Hematopoietic multipotent progenitor cell treated with erythropoietin and hydrocortisone succinate and interleukin-3 and kit ligand, for 15 days (in vitro differentiated cells): ENCODE measurements at regions not wholly inside any gene's neighbourhood (a gene's known extent, or its start where the extent isn't known, plus 50 kb on each side); places are given as distances from the start of the nearest gene placed in this dataset.
"Not testable (repeated sequence)": the region's sequence is repeated elsewhere in the genome, so short reads cannot be mapped to it uniquely, and the experiment has no call there.

Experiments used
- DNase-seq: peaks from one replicate; pipeline ENCODE4 v3.0.0-alpha.2; 2015; ENCODE audit warnings: low spot score

DNA sequence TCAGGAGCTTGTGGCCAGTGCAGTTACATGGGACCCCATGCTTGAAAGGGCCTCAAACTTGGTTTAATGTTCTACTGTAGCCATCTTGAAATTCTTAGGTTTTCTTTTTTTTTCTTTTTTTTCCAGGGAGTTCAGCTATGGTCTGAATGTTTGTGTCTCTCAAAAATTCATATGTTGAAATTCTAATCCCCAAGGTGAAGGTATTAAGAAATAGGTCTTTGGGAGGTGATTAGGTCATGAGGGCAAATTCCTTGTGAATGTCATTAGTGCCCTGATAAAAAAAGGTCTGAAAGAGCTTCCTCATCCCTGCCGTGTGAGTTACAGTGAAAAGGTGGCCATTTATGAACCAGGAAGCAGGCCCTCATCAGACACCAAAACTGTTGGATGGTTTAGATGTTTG is 324.1 kb downstream of the C12orf75 start:
- no peak for DNase-seq

DNA sequence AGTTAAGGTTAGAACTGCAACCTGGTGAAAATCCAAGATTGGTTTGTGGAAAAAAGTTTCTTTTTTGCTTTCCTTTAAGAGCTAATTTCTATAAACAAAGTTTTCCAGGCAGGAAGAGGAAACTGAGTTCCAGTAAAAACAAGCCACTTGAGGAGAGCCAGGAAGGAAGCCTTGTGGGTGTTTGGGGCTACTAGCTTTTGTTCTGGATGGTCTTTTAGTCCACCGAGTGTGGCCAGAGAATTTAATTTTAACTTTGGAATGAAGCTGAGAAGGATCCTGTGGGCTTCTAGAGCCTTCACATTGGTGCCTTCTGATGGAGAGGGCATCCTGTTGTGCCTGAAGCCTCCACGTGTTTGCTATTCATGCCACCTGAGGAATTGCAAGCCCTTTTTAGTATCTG is 327.9 kb downstream of the C12orf75 start:
- no peak for DNase-seq

DNA sequence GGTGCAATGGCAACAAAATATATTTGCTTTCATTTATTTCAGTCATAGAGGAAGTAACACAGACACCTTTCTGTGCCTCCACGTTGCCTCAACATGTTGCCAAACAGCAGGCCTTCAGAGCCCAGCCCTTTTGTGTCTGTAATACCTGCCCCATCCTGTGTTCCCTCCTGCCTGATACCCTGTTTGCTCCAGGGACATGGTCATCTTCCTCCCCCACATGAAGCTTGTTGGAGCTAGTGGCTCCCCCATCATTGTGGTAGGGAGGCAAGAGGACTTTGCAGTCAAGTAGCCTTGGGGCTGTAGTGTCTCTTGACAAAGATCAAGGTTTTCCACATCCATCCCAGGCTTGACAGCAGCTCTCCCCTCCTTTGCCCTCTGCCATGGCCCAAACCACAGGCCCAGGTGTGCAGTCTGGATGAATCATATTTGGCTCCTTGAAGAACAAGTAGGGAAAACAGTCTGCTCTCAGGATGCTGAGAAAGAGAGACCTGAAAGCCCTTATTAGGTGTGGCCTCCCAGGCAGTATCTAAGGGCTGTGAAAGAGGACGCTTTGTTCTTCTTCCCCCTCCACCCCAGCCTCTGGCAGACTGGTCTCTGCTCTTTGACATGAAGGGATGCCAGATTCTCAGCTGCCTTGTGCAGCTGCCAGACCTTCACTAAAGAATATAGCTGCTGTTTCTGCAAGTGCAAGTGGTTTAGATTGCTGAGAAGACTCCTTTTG is 329.0 kb downstream of the C12orf75 start:
- DNase-seq, result no peak

DNA sequence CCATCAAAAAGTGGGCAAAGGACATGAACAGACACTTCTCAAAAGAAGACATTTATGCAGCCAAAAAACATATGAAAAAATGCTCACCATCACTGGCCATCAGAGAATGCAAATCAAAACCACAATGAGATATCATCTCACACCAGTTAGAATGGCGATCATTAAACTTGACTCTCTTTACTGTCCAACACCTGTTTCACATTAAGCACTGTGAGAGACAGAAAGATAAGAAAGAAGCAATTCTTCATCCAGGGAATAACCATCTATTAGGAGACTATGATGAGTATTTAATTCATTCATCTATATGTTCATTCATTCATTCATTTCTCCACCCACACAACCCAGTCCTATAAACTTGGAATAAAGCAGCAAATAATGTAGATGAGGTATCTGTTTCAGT is 334.3 kb downstream of the C12orf75 start:
- not testable (repeated sequence) for DNase-seq

DNA sequence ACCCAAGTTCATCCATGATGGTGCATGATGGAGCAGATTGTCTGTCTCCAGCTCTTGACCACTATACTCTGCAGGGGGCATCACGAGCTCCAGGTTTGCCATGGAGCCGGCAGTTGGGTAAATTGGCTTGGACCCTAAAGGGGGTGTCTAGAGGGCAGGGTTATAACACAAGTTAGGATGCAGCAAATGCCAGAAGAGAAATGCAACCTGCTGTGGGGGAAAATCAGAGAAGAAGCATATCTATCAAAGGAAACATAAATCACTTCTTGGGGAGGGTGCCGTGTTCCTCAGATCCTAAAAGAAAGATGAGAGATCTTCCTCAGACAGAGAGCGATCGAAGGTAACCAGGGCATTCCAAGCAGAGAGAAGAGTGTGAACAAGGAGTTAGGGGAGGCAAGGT is 334.9 kb downstream of the C12orf75 start:
- no peak for DNase-seq

DNA sequence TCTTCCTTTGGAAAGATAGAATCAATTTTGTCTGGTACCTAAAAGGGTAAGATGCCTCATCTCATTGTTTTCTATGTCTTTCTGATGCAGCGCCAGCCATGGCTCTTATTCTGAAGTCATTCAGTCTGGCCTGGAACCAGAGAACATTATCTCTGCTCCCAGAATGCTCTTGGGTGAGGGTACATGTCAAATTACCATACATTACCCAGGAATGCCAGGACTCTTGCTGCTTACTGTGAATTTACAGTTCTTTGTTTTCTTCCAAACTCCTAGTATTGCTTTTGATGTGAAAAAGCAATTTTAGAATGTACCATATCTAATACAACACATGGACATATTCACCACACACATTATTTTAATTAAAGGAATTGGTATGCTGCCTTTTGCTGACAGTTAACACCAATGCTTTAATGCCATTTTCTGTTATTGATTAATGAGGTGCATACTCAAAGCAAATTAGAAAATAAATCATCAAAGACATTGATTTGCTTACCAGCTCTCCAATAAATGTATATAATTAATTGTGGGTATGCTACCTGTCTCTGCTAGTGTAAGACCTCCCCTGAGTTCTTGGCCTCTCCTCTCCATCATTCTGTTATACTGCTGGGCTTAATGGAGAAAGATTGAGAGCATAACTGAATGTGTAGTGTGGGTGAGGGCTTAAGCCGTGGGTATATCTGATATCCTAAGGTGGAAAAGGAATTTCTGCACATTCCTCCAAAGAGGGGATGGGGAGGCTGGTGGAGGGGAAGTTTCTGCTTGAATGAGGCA is 337.7 kb downstream of the C12orf75 start:
- no peak for DNase-seq

DNA sequence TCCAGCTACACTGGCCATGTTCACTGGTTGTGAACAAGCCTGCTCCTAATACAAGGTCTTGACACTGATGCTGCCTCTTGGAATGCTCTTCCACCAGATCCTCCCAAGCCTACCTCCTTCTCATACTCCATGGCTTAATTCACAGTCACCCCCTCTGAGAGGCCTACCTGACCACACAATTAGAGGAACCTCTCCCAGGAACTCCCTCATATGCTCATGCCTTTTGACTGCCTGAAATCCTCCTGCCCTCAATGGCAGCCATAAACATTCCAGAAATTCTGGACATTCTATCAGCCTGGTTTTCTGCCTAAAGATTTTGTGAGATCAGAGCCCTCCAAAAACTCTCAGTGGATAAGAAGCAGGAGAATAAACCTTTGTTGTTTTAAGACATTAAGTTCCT is 340.2 kb downstream of the C12orf75 start:
- no peak for DNase-seq

DNA sequence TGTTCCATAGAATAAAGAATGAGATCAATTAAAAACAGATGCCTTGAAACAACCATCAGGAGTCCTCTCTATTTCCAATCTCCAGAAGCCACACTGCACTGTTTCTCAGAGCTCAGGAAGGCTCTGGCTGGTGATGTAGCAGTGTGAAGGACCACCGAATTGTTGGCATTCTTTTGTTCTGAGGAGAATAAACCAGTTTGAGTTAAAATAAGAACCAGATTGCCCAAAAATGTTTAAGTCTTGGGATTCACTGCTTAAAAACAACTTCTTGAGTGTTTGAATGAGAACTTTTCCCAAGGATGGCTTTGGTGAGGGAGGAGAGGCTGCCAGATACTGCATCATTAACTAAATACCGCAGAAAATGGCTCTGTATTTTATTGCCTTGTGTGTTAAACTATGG is 341.2 kb downstream of the C12orf75 start:
- no peak for DNase-seq

DNA sequence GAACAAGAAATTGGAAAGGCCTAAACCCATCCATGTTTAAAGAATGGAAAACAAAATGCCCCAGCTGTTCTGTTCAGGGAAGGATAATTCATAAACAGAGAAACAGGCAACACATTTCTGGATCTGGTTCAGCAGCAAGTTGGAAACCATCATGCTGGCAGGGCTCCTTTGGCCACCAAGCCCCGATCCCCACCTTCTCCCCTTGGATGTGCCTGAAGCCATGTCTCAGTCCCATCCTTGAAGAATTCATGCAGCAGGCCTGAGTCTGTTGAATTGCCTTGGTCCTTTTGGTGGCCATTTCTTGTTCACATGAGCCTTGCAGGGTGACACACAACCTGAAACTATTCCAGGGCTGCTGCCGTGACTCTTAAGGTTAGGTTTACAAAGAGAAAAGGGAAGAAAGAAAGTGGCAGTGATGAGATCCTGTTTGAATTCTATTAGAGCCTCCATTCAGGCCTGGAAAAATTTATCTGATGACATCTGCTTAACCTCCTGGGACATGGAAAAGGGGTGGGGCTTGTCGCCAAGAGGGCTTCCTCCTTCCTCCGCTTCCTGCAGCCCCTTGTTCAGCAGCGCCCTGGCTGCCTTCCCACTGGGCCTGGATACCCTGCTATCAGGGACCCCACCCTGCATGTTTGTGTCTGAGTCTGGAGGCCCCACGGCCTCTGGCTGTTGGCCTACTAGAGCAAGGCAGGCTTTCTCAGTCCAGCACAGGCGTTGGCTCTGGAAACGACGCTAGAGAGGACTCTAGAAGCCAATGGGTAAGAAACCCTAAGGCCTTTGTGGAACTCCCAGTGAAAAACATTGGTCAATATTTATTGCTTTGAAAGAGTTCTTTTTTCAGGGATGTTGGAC is 341.9 kb downstream of the C12orf75 start:
- no peak for DNase-seq

DNA sequence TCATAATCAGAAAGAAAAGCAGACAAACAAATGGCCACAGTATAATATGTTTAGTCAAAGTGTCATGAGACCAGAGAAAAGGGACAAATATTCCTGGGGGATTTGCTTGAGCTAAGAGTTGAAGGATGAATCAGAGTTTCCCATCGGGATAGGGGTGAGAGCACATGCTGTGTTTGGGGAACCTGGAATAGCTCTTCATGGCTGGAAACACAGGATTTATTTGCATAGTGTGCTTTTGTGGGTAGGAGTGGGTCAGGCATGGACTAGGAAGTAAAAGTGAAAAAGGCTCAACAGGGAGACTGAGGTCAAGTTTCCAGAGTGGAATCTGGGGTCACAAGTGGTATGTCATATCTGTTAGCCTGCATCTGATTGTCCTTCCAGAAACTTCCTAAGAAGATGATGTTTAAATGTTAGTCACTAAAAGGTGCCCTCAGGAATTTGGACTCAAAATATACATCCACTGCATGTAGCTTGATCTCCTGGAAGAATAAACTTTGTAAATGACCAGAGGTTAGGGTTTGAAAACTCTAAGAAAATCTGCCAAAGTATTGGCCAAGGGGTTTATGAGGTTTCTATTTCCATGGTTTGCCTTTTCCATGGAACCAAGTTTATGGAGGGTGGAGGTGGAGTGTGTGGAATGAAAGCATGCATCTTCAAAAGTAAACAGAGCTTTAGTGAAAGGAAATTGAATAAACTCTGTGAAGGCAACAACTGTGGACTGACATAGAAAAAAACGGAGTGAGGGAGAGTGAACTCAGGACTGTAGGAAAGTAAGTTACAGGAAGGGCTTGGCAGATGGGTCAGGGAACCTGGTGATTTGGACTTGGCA is 344.6 kb downstream of the C12orf75 start:
- no peak for DNase-seq

DNA sequence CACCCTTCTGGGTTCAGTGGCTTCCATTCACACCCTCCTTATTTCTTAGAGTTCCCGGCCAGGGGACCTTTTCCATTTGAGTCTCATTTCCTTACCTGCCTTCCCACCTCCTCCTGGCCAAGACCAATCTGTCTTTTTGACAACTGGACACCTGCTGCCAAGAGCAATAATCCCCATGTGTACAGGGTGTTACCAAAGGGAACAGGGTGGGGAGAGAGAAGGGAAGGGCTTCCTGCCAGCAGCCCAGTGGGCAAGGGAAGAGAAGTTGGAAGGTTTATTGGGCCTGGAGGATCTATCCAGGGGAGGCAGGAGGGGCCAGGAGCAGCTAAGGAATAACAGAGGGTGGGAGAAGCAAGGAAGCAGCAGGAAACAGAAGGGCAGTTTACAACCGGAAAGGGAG is 346.2 kb downstream of the C12orf75 start:
- DNase-seq, result no peak

DNA sequence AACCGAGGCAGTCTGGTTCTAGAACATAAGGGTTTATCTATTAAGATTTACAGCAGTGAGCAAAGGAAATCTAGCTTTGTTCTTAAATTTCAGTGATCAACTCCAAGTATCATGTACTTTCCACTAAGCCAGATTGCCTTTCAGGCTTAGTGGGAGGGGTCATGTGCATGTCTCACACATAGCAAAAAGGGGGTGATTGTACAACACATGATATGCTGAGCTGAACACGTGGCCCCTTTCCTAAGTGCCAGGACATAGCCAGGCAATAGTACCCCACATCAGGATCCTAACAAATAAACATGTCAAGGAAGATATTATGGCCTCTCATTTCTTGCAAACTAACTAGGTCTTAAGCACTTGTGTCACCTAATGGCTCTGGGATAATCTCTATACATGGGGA is 347.2 kb downstream of the C12orf75 start:
- DNase-seq, result no peak

DNA sequence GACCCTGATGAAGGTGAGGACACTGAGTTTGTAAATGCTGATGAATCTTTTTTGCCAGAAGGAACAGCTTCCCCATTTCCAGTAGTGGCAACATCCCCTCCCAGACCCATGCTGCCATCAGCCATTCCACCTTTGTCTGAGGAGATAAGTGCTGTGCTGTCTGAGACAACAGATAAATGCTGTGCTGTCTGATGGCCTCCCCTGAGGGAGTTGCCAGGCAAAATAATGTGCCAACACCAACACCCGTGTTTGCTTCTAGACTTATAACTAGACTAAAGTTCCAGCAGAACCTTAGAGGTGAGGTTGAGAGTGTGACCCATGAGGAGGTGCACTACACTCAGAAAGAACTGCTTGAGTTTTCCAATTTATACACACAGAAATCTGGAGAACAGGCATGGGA is 349.5 kb downstream of the C12orf75 start:
- no peak for DNase-seq

DNA sequence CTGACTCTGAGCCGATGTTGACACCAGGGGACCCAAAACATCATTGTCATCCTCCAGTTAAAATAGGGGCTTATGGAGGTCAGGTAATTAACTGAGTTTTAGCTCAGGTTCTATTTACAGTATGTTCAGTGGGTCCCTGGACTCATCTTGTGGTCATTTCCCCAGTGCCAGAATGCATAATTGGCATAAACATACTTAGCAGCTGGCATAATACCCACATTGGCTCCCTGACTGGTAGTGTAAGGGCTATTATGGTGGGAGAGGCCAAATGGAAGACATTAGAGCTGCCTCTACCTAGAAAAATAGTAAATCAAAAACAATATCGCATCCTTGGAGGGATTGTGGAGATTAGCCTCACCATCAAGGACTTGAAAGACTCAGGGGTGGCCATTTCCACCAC is 350.9 kb downstream of the C12orf75 start:
- no peak for DNase-seq

DNA sequence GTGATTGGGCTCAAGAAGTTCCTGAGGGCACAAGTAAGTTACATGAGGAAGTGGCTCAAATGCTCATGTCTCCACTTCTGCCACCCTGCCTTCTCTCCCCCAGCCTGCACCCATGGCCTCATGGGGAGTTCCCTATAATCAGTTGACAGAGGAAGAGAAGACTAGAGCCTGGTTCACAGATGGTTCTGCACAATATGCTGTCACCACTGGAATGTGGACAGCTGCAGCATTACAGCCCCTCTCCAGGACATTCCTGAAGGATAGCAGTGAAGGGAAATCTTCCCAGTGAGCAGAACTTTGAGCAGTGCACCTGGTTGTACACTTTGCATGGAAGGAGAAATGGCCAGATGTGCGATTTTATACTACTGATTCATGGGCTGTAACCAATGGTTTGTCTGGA is 352.3 kb downstream of the C12orf75 start:
- DNase-seq, result not testable (repeated sequence)

DNA sequence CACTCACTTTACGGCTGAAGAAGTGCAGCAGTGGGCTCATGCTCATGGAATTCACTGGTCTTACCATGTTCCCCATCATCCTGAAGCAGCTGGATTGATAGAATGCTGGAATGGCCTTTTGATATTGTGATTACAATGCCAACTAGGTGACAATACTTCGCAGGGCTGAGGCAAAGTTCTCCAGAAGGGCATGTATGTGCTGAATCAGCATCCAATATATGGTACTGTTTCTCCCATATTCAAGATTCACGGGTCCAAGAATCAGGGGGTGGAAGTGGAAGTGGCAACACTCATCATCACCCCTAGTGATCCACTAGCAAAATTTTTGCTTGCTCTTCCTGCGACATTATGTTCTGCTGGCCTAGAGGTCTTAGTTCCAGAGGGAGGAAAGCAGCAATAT is 353.3 kb downstream of the C12orf75 start:
- DNase-seq, result not testable (repeated sequence)

DNA sequence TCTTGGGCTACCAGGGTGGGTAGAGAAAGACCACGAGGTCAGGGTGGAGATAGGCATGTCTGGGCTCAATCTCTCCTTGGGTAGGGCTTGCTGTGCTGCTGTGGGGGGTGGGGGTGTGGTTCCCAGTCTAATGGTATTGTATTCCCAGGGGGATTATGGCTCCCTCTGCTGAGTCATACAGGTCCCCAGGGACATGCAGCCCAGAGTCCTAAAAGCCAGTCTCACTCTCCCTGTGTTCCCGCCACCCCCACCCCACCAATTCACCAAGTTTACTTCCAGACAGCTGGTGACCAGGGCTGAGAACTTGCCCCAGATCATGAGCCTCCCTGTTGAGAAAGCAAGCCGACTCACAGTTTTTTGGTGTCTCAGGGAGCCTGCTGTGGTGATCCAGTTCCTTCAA is 367.6 kb downstream of the C12orf75 start:
- no peak for DNase-seq

DNA sequence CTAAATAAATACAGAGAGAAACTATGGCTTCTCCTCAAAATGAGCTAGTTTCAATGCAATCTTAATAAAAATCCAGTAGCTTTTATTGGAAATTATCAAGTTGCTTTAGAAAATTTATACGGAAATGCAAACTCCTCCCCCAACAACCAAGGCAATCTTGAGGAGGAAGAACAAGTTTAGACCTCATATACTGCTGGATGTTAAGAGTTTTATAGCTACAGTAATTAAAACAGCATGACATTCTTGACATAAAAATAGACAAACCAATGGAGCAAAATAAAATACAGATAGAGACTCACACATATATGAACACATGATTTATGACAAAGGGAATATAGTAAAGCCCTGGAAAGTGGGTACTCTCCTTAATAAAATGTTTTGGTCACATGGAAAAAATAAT is 368.7 kb downstream of the C12orf75 start:
- no peak for DNase-seq

DNA sequence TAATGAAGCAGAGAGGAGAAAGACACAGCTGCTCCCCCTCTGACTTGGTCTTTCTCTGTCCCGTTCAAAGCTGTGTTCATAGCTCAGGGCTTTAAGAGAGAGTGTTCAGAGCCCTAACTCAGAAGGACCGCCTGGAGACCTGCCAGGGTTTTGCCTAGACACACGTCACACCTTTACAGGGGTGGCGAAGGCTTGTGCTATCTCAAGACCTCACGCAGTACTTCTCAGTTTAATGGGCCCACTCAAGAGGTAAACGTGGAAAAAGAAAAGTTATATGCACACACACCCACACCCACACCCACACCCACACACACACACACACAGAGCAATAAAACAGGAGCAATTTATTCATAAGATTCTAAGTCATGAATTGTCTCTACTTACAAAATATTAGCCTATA is 374.3 kb downstream of the C12orf75 start:
- DNase-seq, result no peak

DNA sequence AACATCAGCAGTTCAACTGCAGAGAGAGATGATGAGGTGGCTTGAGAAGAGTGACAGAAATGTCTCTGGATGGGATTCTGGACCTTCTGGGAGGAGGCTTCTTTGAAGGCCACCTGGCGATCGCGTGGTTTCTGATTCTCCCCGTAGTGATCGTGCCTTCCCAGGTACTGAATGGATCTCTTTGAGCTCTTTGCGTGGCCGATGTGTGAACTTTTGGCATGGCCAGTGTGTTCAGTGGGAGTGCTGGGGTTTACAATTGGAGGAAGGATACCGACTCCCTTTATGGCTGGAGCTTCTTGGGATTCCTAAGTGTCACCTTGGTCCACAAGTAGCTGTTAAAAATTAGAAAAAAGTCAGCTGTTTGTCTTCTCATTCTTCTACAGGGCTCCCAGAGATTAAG is 374.7 kb downstream of the C12orf75 start:
- DNase-seq, result no peak

DNA sequence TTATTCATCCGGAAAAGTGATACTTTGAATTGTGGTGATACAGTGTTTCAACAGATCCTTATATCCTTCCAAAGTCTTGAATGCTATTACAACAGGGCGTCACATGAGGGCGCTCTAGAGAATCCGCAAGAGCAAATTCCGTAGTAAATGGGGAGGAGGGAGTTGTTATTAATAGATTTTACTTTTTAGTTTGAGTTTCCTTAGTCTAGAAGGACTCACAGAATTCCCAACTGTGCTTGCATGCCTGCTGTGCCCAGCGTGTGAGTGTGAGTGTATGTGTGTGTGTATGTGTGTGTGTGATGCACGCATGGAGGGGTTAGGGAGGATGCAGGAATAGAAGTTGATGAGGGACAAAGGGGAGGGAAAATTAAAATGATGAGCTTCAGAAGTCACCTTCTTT is 375.3 kb downstream of the C12orf75 start:
- peak; percentile 10 for DNase-seq
